NCI-H146 treated with DMSO at 0.1 percent for 48 hours (cell line): ENCODE measurements at regions not wholly inside any gene's neighbourhood (a gene's known extent, or its start where the extent isn't known, plus 50 kb on each side); places are given as distances from the start of the nearest gene placed in this dataset.
"Not testable (repeated sequence)": the region's sequence is repeated elsewhere in the genome, so short reads cannot be mapped to it uniquely, and the experiment has no call there.

Experiments
- DNase-seq: peaks from one replicate; lab custom pipeline; 2025; ENCODE audit not compliant: unreplicated experiment; lab: John Stamatoyannopoulos, UW

DNA sequence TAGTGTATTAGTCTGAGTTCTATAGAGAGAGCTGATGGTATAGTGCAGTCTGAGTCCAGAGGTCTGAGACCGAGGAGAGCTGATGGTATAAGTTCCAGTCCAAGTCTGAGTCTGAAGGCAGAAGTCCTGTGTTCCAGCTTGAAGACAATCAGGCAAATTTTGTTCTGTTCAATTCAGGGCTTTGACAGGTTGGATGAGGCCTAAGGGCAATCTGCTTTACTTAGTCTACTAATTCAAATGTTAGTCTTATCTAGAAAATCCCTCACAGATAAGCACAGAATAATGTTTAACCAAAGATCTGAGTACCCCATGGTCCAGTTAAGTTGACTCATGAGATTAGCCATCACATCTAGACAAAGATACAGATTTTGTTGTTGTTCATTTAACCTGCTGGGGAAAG lies 303.0 kb upstream of the KLF4 start:
- no peak for DNase-seq

DNA sequence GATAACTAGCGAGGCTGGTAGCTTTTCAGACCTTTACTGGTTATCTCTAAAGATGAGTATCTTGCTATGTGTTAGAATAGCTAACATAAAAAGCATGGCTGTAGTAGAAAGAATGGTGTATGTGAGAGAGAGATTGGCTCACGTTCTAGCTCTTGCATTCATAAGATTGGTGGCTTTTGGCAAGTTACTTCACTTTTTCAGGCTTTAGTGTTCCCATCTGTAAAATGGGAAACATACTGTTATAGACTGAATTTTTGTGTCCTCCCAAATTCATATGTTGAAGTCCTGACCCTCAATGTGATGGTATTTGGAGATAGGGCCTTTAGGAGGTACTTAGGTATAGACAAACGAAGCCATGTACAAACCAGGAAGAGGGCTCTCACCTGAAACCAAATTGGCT lies 302.4 kb upstream of the KLF4 start:
- no peak for DNase-seq

DNA sequence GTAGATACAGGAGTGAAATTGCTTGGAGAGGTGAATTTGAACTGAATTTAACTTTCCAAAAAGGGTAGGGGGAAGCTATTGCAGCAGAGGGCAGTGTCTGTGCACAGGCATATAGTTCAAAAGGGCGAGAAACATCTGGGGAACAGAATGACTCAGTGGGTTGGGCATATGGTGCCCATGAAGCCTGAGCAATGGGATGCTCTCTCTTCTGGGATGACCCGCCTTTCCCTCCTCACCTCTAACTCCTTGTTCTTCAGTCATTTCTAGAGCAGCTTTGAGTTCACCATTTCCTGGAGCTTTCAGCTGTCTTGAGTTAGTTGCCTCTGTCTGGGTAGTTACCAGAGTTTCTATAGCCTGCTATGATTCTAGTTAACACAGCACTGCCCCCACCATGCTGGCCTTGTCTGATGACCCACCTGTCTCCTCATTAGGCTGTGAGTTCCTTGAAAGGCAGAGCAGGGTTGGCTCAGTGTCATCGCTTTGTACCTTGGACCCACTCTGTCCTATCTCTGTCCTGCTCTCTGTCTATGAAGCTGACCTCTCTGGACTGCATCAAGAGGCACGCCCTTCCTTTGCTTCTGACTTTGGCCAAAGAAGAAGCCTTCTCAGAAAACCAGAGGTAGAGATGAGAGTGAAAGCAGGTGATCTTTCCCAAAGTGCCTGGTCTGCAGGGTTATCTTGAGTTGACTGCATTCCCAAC lies 299.6 kb upstream of the KLF4 start:
- no peak for DNase-seq

DNA sequence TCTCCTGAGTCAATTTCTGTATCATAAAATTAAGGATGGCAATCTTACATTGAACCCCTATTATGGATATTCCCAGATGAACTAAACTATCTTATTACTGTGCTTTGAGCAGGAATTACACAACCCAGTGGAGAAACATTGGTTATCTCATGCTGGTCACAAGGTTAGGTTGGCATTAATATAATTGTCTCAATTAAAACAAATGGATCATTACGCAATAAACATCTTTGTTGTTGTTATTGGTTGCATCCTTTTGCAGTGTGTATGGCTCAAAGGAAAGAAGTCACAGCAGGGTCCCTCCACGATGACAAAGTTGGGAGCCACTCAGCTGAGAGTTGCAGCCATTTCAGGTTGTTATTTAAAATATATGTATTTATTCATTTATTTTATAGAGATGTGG lies 297.0 kb upstream of the KLF4 start:
- DNase-seq, result no peak

- no peak for DNase-seq
These were observed 294.8 kb upstream of the KLF4 start for GRCh38 chr9:107784235-107784958.

- DNase-seq, result no peak
These were observed 293.2 kb upstream of the KLF4 start for GRCh38 chr9:107782789-107783188.

DNA sequence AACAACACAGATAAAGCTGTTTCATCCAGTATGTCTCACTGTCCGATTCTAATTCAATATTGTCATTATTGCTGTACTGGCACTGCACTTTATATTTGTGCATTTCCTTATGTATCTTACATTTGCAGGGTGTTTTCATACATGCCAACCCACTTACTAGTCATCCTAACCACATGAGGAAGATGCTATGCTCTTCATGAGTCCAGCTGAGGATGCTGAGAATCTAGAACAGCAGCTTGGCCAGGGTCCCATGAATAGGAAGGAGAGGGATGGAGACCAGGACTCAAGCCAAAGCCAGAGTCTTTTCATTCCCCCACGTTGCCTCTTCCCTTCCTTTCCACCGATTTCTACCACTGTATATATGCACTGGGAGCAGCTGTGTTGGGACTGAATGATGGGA lies 292.8 kb upstream of the KLF4 start:
- DNase-seq, result no peak

DNA sequence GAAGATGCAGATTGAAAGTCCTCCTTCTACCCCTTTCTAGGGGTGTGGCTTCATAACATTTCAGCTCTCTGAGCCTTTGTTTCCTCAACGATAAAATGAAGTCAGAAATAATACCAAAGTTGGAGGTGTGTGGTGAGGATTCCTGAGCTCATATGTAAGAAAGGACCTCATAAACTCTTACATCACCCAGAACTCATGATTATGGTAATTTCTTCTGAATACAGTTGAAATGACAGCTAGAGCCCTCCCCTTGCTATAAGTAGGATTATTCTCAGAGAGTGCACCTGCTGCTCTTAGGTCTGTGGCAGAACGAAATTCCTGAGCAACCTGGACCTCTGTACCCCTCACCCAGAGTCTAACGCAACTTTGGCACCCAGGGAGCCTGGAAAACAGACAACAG lies 291.4 kb upstream of the KLF4 start:
- no peak for DNase-seq

GRCh38 chr9:107779731-107780130 lies 290.2 kb upstream of the KLF4 start:
- no peak for DNase-seq

- no peak for DNase-seq
These were observed 289.1 kb upstream of the KLF4 start for GRCh38 chr9:107778661-107779060.

- DNase-seq, result not testable (repeated sequence)
These were observed 284.5 kb upstream of the KLF4 start for GRCh38 chr9:107774099-107774498.

GRCh38 chr9:107772988-107773387 lies 283.4 kb upstream of the KLF4 start:
- DNase-seq, result no peak

DNA sequence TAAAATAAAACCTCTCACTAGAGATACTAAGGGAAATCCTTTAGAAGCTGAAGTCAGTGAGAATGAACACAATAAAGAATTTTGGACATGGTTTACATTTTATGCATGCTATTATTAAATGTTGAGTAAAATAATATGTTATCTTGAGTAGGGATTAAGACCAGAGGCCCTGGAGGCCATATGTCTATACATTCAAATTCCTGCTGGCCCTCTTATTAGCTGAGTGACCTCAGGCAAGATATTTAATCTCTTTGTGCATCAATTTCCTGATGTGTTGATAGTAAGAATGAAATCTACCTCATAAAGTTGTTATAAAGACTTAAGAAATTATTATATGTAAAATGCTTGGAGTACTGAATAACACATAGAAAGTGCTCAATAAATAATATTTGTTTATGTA lies 281.1 kb upstream of the KLF4 start:
- no peak for DNase-seq

- DNase-seq, result no peak
These were observed 278.7 kb upstream of the KLF4 start for GRCh38 chr9:107768224-107768623.

DNA sequence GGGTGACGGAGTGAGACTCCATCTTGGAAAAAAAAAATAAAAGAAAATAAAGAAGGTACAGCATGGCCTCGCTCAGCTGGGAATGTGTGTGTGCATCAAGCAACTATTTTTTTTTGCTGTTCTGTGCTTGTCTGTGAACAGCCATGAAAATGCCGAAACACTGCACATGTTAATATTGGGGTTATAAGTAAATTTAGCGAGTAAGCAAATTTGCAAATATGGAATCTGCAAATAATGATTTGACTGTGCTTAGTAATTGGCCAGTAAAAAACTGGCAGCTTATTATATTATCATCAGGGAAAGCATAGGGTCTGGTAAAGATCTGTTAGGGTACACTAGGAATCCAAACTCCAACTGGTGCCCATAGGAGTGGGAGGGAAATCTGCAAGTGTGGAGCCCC lies 278.1 kb upstream of the KLF4 start:
- DNase-seq, result no peak

DNA sequence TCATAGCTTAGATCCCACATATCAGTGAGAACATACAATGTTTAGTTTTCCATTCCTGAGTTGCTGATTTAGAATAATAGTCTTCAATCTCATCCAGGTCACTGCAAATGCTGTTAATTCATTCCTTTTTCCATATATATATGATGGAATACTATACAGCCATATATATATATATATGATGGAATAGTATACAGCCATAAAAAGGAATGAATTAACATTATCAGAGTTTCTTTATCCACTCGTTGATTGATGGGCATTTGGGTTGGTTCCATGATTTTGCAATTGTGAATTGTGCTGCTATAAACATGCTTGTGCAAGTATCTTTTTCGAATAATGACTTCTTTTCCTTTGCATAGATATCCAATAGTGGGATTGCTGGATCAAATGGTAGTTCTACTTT lies 273.9 kb upstream of the KLF4 start:
- DNase-seq, result not testable (repeated sequence)

GRCh38 chr9:107761307-107761706 lies 271.7 kb upstream of the KLF4 start:
- DNase-seq, result no peak

- DNase-seq, result no peak
These were observed 271.1 kb upstream of the KLF4 start for GRCh38 chr9:107760469-107761242.

DNA sequence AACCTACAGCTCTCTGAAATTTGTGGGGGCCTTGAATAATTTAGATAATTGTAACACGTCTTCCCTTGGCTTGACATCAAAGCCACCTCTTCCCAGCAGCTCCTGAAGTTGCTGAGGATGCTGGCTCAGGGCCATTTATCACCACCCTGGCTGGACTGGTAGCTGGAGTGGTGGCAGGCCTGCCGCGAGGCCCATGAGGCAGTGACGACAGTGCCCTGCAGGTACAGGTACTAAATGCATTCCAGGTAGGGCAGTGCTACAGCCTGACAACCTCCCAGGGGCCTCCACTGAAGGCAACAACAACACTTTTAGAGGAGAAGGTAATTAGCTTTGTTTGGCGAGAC lies 270.2 kb upstream of the KLF4 start:
- DNase-seq, result no peak

GRCh38 chr9:107759009-107759822 lies 269.6 kb upstream of the KLF4 start:
- no peak for DNase-seq

GRCh38 chr9:107756091-107756490 lies 266.5 kb upstream of the KLF4 start:
- no peak for DNase-seq
